HG02642 (cell line): ENCODE measurements at regions not wholly inside any gene's neighbourhood (a gene's known extent, or its start where the extent isn't known, plus 50 kb on each side); places are given as distances from the start of the nearest gene placed in this dataset.
"Not testable (repeated sequence)": the region's sequence is repeated elsewhere in the genome, so short reads cannot be mapped to it uniquely, and the experiment has no call there.

Source experiments
- ATAC-seq: cut with Tn5 transposase; IDR thresholded peaks from one replicate; pipeline ENCODE4 v1.9.1; 2021; ENCODE audit warnings: mild to moderate bottlenecking; ENCODE audit not compliant: unreplicated experiment, poor library complexity

GRCh38 chr2:67881816-67882215 is 181.0 kb downstream of the C1D start:
- ATAC-seq: no peak

- ATAC-seq: no peak
Measured at GRCh38 chr2:67883316-67884087, 179.3 kb downstream of the C1D start.

GRCh38 chr2:67888351-67889005 is 174.3 kb downstream of the C1D start:
- ATAC-seq: no peak

GRCh38 chr2:67889056-67889455 is 173.7 kb downstream of the C1D start:
- ATAC-seq: no peak

GRCh38 chr2:67891642-67892041 is 171.2 kb downstream of the C1D start:
- no peak for ATAC-seq

- no peak for ATAC-seq
Measured at GRCh38 chr2:67892339-67892846, 170.4 kb downstream of the C1D start.

- ATAC-seq: no peak
Measured at GRCh38 chr2:67895227-67895941, 167.4 kb downstream of the C1D start.

- ATAC-seq: no peak
Measured at GRCh38 chr2:67896076-67896475, 166.7 kb downstream of the C1D start.

- no peak for ATAC-seq
Measured at GRCh38 chr2:67896476-67896875, 166.3 kb downstream of the C1D start.

GRCh38 chr2:67898595-67898994 is 164.2 kb downstream of the C1D start:
- ATAC-seq: no peak

- no peak for ATAC-seq
Measured at GRCh38 chr2:67899187-67899586, 163.6 kb downstream of the C1D start.

GRCh38 chr2:67900826-67901225 is 162.0 kb downstream of the C1D start:
- no peak for ATAC-seq

- no peak for ATAC-seq
Measured at GRCh38 chr2:67904566-67904965, 158.2 kb downstream of the C1D start.

- no peak for ATAC-seq
Measured at GRCh38 chr2:67904966-67905365, 157.8 kb downstream of the C1D start.

- ATAC-seq: not testable (repeated sequence)
Measured at GRCh38 chr2:67906547-67906946, 156.3 kb downstream of the C1D start.

- no peak for ATAC-seq
Measured at GRCh38 chr2:67917332-67918054, 145.3 kb downstream of the C1D start.

GRCh38 chr2:67918471-67918870 is 144.3 kb downstream of the C1D start:
- no peak for ATAC-seq

- ATAC-seq: no peak
Measured at GRCh38 chr2:67919490-67919889, 143.3 kb downstream of the C1D start.

GRCh38 chr2:67922080-67922785 is 140.6 kb downstream of the C1D start:
- no peak for ATAC-seq

- ATAC-seq: no peak
Measured at GRCh38 chr2:67923696-67924095, 139.1 kb downstream of the C1D start.
